HepG2 (cell line): ENCODE measurements at regions not wholly inside any gene's neighbourhood (a gene's known extent, or its start where the extent isn't known, plus 50 kb on each side); places are given as distances from the start of the nearest gene placed in this dataset.

Source experiments
- CHD2 ChIP-seq: IDR thresholded peaks from 2 replicates; pipeline ENCODE4 v1.6.1; 2011; ENCODE audit warnings: low read depth, low read length, improper control_type of control experiment
- KLF16 ChIP-seq, 2 experiments: sonication (generic) in 1 of 2; formaldehyde crosslinking in 1 of 2; IDR thresholded peaks; 2 replicates each; pipeline versions ENCODE4 v1.6.1 to v1.8.0; 2016 to 2023; ENCODE audit warnings: missing genetic modification reagents in 2 of 2, missing compliant biosample characterization in 1 of 2
- MAFK ChIP-seq, 2 experiments: IDR thresholded peaks in 1 of 2; conservative IDR thresholded peaks in 1 of 2; 2 replicates each; pipeline ENCODE4 v1.6.1; 2011; ENCODE audit warnings: improper control_type of control experiment in 2 of 2, low read length in 2 of 2
- POLR2A ChIP-seq, 2 experiments: IDR thresholded peaks; 2 replicates each; pipeline ENCODE4 v1.6.1; 2011; ENCODE audit warnings: low read depth in 2 of 2, low read length in 2 of 2, mild to moderate bottlenecking in 1 of 2, moderate library complexity in 1 of 2; ENCODE audit not compliant: insufficient read depth in 1 of 2
- STAG1 ChIP-seq: sonication (generic); formaldehyde crosslinking; IDR thresholded peaks from 2 replicates; pipeline ENCODE4 v1.4.0; 2020; ENCODE audit warnings: missing genetic modification reagents
- ZMYM2 ChIP-seq: sonication (generic); formaldehyde crosslinking; IDR thresholded peaks from 2 replicates; pipeline ENCODE4 v1.8.0; 2022; ENCODE audit warnings: mild to moderate bottlenecking, missing genetic modification reagents
- ZNF18 ChIP-seq: sonication (generic); formaldehyde crosslinking; IDR thresholded peaks from 2 replicates; pipeline ENCODE4 v1.8.0; 2022; ENCODE audit warnings: mild to moderate bottlenecking, missing genetic modification reagents; ENCODE audit not compliant: insufficient replicate concordance
- ZNF263 ChIP-seq: sonication (generic); formaldehyde crosslinking; IDR thresholded peaks from 2 replicates; pipeline ENCODE4 v1.4.0; 2020; ENCODE audit warnings: missing genetic modification reagents
- ZNF563 ChIP-seq: sonication (generic); formaldehyde crosslinking; IDR thresholded peaks from 2 replicates; pipeline ENCODE4 v1.8.0; 2022; ENCODE audit warnings: mild to moderate bottlenecking, moderate library complexity, missing genetic modification reagents
- ZNF816 ChIP-seq: sonication (generic); formaldehyde crosslinking; IDR thresholded peaks from 2 replicates; pipeline ENCODE4 v1.8.0; 2022; ENCODE audit warnings: missing genetic modification reagents, mild to moderate bottlenecking, borderline replicate concordance
- TF ChIP-seq, protein P1 (sequence below), 2 experiments: sonication (generic) in 1 of 2; formaldehyde crosslinking in 1 of 2; IDR thresholded peaks; 2 replicates each; pipeline versions ENCODE4 v1.5.1 to v1.6.1; 2011 to 2020; ENCODE audit warnings: borderline replicate concordance in 1 of 2, low read depth in 1 of 2, low read length in 1 of 2, mild to moderate bottlenecking in 1 of 2, missing genetic modification reagents in 1 of 2, moderate library complexity in 1 of 2

GRCh38 chr9:87233899-87234455 is 263.7 kb upstream of the DAPK1 start:
- TF ChIP-seq ZNF816 (no peak), ZMYM2 (no peak), POLR2A (IDR thresholded peaks at IDR 0.05; ENCODE audit: insufficient read depth in 1 of 2, low read depth in 2 of 2, low read length in 2 of 2) (no peak), CHD2 (no peak), ZNF18 (no peak), ZNF263 (CRISPR knock-in tag) (no peak), STAG1 (CRISPR knock-in tag) (no peak), MAFK (conservative IDR thresholded peaks at IDR 0.05 in 1 of 2, IDR thresholded peaks at IDR 0.05 in 1 of 2; ENCODE audit: low read length in 2 of 2) (no peak), ZNF563 (CRISPR knock-in tag) (no peak), KLF16 (CRISPR knock-in tag; IDR thresholded peaks at IDR 0.05) (no peak)
- TF ChIP-seq, protein P1, sequence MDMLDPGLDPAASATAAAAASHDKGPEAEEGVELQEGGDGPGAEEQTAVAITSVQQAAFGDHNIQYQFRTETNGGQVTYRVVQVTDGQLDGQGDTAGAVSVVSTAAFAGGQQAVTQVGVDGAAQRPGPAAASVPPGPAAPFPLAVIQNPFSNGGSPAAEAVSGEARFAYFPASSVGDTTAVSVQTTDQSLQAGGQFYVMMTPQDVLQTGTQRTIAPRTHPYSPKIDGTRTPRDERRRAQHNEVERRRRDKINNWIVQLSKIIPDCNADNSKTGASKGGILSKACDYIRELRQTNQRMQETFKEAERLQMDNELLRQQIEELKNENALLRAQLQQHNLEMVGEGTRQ (IDR thresholded peaks at IDR 0.05; ENCODE audit: low read depth, low read length), result no peak
- TF ChIP-seq, protein P1 (CRISPR knock-in tag; IDR thresholded peaks at IDR 0.05; ENCODE audit: borderline replicate concordance), result no peak
